Lung microvascular endothelial cell (primary cell): ENCODE measurements at regions not wholly inside any gene's neighbourhood (a gene's known extent, or its start where the extent isn't known, plus 50 kb on each side); places are given as distances from the start of the nearest gene placed in this dataset.

Experiments used
- DNase-seq, 2 donors: peaks; one replicate each; pipeline versions ENCODE4 v3.0.0 to v3.0.0-alpha.2; 2010; ENCODE audit warnings: low read depth in 2 of 2

DNA sequence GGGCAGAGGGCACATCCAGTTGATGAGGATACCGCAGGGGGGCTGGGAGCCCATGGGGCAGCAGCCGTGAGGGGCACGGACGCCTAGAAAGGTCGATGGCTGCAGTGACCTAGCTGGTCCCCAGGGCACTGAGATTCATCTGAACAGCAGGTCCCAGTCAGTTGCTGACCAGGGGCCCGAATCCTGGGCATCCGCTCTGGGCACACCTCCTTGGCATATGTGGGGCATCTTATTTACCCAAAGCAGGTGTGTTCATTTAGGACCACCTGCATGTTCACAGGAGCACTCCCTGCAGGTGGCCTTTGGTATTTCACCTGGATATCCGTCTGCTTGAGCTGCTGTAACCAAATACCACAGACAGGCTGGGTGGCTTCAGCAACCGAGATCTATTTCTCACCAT, 72.0 kb upstream of the ODC1 start:
- DNase-seq, result no peak

DNA sequence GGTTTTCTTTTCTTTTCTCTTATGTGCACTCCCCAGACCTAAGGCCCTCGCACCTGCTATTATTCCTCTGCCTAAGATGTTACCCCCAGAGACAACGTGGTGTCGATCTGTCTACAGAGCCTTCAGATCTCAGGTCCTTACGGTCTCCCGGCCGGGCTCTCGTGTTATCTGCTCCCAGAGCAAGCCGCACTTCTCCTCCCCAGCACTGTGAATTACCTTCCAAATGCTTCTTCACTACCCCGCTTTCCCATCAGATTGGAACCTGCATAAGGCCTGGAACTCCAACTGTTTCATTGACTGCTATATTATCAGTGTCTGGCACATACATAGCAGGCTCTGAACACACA, 71.2 kb upstream of the ODC1 start:
- DNase-seq, result no peak

DNA sequence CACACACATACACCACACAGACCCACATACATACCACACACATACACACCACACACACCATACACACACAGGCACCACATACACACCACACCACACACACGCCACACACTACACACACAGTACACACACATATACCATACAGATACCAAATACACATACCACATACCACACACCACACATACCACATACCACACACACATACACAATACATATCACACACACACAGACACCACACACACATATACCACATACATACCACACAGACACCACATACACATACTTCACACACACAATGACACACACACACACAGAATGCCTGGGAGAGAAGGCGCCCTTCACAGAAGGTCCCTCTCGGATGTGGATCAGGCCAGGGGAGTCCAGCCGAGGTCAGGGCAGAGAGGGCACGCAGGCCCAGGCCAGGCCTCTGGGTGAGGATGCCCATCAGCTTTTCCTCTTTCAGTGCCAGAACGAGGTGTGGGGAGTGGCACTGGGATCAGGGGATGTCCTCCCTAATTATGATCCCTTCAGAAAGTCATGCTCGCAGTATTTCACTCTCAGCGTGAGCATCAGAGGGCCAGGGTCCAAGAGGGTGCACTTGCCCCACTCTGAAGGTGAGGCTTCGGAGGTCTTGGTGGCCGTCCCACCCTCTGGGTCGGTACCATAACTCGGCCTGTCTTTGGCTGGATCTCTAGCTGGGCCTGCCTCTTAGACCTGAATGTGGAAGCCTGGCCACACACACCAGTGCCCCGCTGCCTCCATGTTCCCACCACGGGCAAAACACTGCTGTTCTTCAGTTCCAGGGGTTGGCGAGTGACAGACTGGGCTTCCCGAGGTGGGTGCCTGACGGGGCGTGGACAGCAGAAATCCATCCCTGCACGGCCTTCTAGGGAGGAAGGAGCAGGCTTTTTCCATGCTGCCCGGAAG, 70.6 kb upstream of the ODC1 start:
- no peak for DNase-seq

DNA sequence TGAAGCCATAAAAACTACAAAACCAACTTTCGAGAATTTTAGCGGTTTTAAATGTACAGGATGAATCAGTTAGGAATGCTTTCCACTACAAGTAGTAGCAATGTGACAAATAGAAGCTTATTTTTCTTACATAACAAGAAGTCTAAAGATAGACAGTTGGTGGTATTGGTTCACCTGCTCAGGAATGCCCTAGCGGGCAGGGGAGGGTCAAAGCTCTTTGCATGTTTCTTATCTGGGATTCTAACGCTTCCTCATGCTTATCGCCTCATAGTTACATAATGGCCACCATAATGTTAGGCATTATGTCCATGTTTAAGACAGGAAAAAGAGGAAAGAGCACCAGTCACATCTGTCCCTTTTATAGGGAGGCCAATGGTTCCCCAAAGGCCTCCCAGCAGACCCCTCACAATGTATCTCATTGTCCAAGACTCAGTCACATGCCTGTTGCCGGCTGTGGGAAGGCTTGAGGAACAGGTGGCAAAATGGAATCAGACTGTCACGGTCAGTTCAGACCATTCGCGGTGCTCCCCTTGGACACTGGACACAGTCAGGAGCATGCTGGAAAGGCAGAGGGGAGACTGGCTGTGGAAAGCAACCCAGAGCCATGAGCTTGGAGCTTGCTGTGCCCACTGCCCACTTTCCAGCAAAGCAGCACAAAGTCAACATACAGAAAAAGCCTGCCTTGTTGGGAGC, 69.4 kb upstream of the ODC1 start:
- no peak for DNase-seq

DNA sequence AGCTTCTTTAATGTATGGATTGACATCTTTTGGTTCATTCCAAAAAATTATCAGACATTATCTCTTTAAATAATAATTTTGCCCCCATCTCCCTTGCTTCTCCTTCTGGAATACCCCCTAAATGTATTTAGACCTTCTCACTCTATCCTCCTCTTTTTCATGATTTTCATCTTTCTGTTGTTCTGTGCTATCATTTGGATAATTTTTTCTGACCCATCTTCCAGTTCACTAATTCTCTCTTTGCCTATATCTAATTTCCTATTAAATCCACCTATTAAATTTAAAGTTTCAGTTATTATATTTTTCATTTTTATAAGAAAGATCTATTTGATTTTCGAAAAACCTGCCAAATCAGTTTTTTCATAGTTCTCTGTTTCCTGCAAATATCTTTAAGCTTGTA, 67.8 kb upstream of the ODC1 start:
- no peak for DNase-seq

DNA sequence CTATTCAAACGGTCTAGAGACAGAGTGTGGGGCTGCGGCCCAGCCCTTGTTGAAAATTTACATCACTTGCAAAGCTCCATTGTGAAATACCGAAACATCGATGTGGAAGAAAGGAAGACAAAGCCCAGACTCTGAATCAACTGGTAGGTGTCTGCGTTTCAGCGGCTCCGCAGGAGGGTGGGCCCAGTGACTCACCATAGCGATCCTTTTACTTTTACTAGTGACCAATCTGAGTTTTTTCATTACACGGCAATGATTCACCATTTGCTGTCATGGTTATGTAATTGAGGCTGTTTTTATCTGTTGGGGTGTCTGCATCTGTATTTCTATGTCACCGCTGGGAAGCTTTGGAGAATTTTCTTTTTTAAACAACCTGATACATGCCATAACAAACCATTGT, 66.6 kb upstream of the ODC1 start:
- peak; percentile 10 to 69 for DNase-seq

DNA sequence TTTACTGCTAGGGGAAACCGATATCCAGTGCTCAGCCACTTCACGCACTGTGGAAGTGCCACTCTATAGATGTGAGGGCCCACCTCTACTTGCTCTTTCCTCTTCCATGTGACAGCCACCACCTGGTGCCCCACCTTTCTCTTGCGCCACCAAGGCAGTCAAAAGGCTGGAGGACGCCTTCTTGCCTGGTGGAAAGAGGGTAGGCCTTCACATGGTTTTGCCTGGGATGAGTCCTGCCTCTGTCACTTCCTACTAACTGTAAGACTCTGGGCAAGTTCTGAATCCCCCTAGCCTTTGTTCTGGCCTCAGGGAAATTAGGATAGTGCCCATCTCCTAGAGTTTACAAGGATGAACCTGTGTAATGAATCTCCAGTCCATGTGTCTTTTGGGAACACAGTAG, 66.1 kb upstream of the ODC1 start:
- no peak for DNase-seq

DNA sequence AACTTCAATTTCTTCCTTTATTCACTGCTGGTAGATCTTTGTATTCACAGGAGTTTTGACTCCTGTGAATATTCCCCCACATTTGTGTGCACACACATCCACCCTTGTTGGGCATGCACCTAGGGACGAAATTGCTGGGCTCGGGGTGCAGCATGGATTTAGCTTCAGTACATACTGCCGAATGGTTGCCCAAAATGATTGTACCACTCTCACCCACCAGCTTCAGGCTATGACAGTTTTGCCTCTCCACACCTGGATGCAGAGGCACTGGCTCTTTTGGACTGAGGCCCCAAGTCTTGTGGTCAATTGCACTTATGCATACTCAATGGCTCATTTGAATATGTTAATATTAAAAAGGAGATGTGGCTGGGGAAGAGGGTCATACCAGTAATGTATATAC, 65.1 kb upstream of the ODC1 start:
- no peak for DNase-seq

DNA sequence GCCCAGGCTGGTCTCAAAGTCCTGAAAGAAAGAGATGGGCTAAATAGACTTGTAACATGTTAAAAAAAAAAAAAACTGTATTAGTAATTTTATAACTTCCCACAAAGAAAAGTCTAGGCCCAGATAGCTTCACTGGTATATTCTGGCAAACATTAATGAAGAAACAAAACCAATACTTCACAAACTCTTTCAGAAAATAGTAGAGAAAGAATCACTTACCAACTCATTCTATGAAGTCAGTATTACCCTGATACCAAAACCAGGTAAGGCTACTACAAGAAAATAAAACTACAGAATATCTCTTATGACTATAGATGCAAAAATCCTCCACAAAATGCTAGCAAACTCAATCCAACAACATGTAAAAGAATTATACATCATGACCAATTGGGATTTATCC, 59.9 kb upstream of the ODC1 start:
- DNase-seq, result no peak

DNA sequence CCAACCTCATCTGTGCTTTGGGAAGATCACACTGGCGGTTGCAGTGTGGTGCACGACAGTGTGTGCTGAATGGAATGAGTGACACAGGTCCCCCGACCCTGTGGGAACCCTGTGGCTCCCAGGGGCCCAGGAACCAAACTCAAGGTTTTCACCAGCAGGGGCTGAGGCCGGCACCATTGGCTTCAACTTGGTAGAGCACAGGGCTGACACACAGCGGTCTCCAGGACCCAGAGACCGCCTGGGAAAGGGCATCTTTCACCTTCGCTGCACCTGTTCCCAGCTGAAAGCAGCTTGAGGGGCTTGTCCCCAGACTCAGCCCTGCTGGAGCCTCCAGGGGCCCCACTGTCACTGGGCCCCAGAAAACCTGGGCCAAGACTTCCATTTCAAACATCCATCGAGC, 59.0 kb upstream of the ODC1 start:
- DNase-seq, result no peak

DNA sequence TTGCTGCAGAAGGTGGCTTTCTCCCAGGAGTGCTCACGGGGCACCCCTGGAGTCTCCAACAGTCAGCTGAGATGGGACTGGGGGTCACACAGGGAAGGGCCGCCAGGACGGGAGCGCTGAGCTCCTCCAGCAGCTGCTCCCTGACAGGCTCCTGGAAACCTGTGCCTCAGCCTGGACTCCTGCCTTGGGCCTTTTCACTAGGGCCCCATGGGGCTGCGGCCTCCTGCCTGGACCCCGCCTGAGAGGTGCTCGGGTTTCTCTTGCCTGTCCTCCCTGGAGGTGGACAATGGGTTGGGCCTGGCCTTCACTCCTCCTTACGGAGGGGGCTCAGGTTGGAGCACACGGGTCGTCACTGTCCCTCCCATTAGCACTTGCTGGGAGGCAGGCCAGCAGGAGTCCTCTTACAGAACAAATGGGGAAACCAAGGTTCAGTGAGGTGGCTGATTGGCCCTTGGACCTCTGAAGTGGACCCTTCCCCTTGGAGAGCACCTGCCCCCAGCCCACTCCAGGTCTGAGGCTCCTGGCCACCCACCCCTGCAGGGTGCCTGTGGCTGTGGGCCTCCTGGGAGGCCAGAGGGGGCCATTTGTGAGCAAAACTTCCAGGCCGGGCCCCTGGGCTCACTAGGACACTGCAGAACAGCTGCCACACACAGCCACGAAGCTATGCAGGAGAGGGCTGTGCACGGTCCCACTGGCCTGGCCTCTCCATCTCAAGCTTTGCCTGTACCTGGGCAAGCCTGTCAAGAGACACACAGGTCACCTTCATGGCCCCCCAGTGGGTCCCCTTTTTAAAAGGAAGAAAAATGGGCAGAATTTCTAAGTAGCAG, 57.1 kb upstream of the ODC1 start:
- DNase-seq, result no peak

DNA sequence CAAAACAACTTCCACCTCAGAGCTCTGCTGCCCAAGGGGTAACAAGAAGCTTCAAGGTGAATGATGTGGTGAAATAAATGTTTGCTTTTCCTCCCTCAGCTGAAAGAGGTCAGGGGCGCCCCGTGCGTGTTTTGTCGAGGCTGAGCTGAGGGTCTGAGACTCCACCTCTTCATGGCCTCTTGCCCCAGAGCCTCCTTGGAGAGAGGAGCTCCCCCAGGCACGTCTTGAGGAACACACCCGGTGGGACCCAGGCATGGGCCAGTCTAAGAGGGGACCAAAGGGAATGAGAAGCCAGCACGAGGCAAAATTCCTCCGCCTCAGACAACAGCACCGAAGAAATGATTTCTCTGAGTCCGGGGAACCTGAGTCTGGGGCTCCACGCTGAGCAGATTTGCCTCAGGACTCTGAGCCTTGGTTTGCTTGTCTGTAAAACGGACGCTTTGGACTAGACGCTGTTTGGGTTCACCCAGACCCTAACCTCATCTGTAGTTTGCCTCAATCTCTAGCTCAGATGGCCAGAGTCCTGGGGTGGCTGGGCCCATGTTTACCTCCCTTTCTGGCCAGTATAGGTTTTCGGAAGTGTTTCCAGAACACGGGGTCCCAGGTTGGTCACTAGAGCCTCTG, 56.4 kb upstream of the ODC1 start:
- no peak for DNase-seq

DNA sequence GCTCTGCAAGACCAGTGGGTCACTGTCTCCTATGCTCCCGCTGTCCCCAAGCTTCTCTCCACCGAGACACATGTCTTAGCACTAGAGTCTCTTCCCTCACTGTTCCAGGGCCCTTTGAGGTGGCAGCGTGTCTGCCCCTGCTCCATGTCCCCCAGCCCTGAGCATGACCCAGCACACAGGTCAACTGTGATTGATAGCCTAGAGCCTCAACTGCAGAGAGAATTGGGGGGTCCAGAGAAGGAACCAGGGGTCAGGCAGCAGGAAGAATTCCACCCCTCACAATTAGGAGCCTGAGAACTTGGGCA, 54.6 kb upstream of the ODC1 start:
- no peak for DNase-seq

DNA sequence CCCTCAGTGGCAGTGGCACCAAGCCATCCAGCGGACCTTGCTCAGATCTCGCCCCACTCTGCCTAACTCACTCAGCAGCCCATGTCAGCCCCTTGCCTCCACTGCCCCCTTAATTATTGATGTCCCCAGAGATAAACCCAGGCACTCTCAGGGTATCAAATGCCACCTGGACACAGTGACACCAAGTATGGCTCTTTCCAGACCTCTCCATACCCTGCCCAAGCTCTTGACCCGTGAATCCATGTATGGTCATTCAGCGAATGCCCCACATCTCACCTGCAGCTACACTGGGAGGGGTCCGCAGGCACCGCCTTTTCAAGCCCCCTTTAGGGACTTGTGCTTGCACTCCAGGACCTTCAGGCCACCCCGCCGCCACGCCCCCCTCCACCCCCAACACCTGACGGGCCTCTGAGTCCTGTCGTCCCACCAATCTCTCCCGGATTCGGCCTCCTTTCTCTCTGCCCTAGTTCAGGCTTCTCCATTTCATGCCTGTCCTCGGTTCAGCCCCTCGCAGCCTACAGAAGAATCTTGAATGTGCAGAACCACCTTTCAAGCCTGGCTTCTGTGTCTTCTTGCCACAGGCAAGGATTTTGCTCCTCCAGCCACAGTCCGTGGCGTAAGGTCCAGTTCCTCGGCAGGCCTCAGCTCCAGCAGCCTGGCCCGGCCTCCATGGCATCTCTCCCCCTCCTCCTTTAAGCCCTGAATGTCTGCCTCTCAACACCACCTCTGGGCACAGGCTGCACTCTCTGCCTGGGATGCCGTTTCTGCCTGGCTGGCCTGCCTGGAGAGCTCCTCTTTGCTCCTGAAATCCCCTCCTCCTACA, 54.1 kb upstream of the ODC1 start:
- no peak for DNase-seq

DNA sequence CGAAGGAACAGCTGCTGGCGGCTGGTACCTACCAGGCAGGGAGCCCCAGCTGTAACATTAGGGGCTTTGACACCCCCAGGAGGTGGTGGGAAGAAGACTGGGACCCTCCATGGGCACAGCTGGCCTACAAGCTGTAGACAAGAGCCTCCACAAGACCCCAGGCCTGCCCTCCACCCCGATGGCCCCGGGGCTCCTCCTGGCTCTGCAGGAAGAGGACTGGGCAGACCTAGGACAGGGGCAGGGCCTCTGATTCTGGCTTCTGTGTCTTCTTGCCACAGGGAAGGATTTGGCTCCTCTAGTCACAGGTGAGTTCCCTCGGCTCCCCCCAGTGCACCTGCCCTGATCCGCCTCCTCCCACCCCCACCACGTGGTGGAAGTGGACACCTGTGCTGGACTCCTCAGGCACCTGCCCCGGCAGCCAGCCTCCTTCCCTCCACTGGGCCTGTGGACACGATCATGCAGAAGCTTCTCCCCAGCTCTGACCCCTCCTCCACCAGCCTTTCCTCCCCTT, 53.4 kb upstream of the ODC1 start:
- DNase-seq, result no peak

DNA sequence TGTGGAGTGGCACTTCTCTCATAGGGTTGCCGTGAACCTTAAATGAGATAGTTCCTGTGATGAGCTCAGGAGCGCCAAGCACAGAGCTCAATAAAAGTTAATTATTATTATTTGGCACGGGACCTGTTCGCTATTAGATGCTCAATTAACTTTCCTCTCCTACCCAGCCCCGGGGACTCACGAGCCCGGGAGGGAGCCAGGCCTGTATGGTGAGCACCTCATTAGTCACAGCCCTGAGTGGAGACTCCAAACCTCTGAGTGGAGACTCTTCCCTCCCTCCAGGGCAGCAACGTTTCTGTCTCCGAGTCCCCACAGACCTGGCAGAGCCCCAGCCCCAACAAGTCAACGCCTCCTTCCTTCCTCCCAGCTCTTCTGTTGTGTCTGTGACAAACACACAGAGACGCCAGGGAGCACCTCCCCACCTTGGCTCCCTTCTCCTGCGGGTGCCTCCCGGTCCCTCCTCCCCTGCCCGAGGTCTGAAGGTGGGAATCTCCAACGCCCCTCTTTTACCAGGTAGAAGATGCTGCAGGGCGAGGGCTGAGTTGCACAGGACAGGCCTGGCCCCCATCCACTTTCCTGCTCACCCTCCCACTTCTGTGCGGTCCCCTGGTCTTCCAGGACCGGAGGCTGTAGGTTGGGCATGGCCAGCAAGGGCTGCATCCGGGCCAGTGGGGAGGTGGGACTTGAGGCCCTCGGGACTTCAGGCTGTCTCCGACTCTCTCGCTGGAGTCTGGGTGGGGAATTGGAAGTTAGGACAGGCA, 52.7 kb upstream of the ODC1 start:
- peak in 1 of 2 donors; percentile 9 for DNase-seq

DNA sequence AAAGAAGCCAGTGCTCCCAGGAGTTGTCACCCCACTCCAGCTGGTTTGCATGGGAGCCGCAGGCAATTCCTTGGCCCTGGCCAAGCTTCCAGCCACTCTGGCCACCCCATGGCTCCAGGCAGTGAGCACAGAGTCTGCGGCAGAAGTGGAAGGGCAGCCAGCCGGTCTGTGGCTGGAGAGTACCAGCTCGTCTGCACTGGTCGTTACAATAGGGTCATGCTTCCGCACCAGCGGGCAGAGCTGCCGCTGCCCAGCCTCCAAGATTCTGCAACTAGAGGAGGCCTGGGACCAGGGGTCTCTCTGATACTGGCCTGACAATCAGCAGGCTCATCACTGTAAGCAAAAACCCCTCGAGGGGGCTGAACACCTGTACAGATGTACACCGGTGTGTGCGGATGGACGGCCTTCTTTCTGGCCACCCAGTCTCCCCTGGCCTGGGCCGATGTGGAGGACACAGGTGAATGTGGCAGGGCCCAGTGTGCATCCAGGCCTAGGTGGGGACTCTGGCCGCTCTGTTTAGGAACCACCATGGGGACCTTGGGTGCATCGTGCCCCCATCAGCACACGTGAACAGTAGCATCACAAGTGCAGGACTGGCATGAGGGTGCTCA, 51.9 kb upstream of the ODC1 start:
- DNase-seq, result no peak

DNA sequence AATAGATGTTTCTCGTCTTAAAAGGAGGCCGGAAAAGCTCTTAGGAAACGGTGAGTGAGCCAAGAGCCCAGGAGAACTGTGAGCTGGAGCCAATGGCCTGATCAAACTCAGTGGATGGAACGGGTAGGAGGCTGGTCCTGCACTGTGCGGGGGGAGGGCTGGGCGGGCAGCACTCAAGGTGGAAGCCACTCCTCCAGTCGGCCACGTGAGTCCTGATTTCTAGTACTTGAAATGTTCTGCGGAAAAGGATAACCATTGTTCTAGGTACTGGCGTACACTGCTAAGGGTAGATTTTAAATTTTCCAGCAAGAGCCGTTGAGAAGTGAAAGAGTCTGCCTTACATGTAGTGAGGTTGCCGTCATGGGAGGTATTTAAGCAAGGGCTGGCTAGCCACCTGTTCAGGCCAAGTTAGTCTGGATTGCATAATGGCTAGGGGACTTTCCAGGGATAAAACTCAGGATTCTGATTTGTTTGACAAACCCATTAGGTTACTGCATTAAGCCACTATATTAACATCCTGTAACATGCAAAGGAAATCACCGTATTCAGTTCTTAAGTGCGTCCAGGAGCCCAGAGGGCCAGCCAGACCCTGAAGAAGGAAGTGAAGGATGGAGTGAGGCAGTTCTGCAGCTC, 51.3 kb upstream of the ODC1 start:
- no peak for DNase-seq

DNA sequence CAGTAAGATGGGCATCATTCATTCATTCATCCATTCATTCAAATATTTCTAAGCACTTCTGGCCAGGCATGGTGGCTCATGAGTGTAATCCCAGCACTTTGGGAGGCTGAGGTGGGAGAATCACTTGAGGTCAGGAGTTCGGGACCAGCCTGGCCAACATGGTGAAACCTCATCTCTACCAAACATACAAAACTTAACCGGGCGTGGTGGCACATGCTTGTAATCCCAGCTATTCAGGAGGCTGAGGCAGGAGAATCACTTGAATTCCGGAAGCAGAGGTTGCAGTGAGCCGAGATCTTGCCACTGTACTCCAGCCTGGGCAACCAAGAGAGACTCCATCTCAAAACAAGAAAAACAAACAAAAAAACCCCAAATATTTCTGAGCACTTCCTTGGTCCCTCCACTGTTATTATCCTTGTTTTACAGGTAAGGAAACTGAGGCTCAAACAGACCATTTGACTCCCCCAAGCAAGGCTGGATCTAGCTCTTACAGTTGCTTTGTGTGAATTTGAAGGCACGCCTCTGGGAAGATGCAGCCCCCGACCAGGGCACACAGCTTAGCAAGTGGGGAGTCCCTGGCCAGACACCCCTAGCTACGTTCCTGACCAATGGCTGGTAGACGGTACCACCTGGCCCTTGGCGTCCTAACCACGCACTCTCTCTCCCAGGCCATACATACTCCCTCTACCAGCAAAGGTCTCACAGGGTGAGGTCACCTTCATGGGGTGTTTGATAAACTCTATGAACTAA, 50.6 kb upstream of the ODC1 start:
- DNase-seq, result no peak
